Fibroblast of lung (primary cell): ENCODE measurements at regions not wholly inside any gene's neighbourhood (a gene's known extent, or its start where the extent isn't known, plus 50 kb on each side); places are given as distances from the start of the nearest gene placed in this dataset.

ENCODE experiments used
- EZH2 ChIP-seq: IDR thresholded peaks from 2 replicates; pipeline ENCODE4 v1.5.1; 2012; ENCODE audit warnings: low read length, control low read depth, mild to moderate bottlenecking; ENCODE audit errors: missing control alignments
- TF ChIP-seq, protein P1 (sequence below), 2 donors: IDR thresholded peaks in 1 of 2; conservative IDR thresholded peaks in 1 of 2; 1 replicate in 1 of 2; 2 replicates in 1 of 2; pipeline ENCODE4 v1.5.1; 2011 to 2012; ENCODE audit warnings: low read length in 2 of 2, control low read depth in 1 of 2, inconsistent platforms in 1 of 2, low read depth in 1 of 2, mild to moderate bottlenecking in 1 of 2

DNA sequence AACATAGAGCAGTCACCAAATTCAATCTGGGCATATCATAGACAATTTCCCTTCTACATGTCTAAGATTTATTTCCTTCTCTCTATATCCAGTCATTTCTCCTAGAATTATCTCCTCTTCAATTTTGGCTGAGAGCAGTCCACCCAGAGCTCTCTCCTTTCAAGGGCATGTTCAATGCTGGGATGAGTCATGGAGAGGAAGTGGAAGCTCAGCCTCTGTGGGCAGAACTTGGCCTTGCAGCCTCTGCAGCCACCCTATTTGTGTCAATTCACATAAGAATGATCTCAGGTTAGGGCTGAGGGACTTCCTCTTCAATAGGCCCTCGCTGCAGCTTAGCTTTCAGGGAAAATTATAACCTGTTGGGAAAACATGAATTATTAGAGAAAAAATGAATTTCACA, 560.8 kb downstream of the POM121L12 start:
- TF ChIP-seq, protein P1, sequence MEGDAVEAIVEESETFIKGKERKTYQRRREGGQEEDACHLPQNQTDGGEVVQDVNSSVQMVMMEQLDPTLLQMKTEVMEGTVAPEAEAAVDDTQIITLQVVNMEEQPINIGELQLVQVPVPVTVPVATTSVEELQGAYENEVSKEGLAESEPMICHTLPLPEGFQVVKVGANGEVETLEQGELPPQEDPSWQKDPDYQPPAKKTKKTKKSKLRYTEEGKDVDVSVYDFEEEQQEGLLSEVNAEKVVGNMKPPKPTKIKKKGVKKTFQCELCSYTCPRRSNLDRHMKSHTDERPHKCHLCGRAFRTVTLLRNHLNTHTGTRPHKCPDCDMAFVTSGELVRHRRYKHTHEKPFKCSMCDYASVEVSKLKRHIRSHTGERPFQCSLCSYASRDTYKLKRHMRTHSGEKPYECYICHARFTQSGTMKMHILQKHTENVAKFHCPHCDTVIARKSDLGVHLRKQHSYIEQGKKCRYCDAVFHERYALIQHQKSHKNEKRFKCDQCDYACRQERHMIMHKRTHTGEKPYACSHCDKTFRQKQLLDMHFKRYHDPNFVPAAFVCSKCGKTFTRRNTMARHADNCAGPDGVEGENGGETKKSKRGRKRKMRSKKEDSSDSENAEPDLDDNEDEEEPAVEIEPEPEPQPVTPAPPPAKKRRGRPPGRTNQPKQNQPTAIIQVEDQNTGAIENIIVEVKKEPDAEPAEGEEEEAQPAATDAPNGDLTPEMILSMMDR (conservative IDR thresholded peaks at IDR 0.05 in 1 of 2, IDR thresholded peaks at IDR 0.05 in 1 of 2; ENCODE audit: low read depth in 1 of 2, low read length in 2 of 2): no peak
- no peak for TF ChIP-seq EZH2
